Ishikawa (cell line): ENCODE measurements at regions not wholly inside any gene's neighbourhood (a gene's known extent, or its start where the extent isn't known, plus 50 kb on each side); places are given as distances from the start of the nearest gene placed in this dataset.

Experiments used
- CEBPB ChIP-seq: IDR thresholded peaks from 2 replicates; pipeline ENCODE4 v1.6.1; 2012
- CREB1 ChIP-seq: IDR thresholded peaks from 2 replicates; pipeline ENCODE4 v1.6.1; 2012; ENCODE audit warnings: low read depth
- EGR1 ChIP-seq: IDR thresholded peaks from 2 replicates; pipeline ENCODE4 v1.6.1; 2012
- EP300 ChIP-seq: IDR thresholded peaks from 2 replicates; pipeline ENCODE4 v1.6.1; 2012; ENCODE audit warnings: borderline replicate concordance
- FOXM1 ChIP-seq: IDR thresholded peaks from 2 replicates; pipeline ENCODE4 v1.6.1; 2012; ENCODE audit warnings: low read depth, borderline replicate concordance
- MAX ChIP-seq: IDR thresholded peaks from 2 replicates; pipeline ENCODE4 v1.6.1; 2012
- NFIC ChIP-seq: IDR thresholded peaks from 2 replicates; pipeline ENCODE4 v1.6.1; 2012
- RAD21 ChIP-seq: IDR thresholded peaks from 2 replicates; pipeline ENCODE4 v1.6.1; 2012; ENCODE audit warnings: low read depth
- REST ChIP-seq: IDR thresholded peaks from 2 replicates; pipeline ENCODE4 v1.6.1; 2012; ENCODE audit warnings: low read depth, mild to moderate bottlenecking
- TAF1 ChIP-seq: IDR thresholded peaks from 2 replicates; pipeline ENCODE4 v1.6.1; 2012; ENCODE audit warnings: low read depth, mild to moderate bottlenecking
- TCF12 ChIP-seq: IDR thresholded peaks from 2 replicates; pipeline ENCODE4 v1.6.1; 2012; ENCODE audit warnings: low read depth
- TEAD4 ChIP-seq: IDR thresholded peaks from 2 replicates; pipeline ENCODE4 v1.6.1; 2012
- USF1 ChIP-seq: IDR thresholded peaks from 2 replicates; pipeline ENCODE4 v1.6.1; 2012
- YY1 ChIP-seq: IDR thresholded peaks from 2 replicates; pipeline ENCODE4 v1.6.1; 2012; ENCODE audit warnings: low read depth
- ZBTB7A ChIP-seq: IDR thresholded peaks from 2 replicates; pipeline ENCODE4 v1.6.1; 2012; ENCODE audit warnings: low read depth

GRCh38 chr2:88868861-88869260 is 177.4 kb downstream of the RPIA start:
- no peak for TF ChIP-seq NFIC
- TF ChIP-seq RAD21: no peak
- no peak for TF ChIP-seq TEAD4
- no peak for TF ChIP-seq EP300
- TF ChIP-seq USF1: no peak
- TF ChIP-seq EGR1: no peak
- no peak for TF ChIP-seq TAF1
- no peak for TF ChIP-seq REST

- TF ChIP-seq YY1 (no peak), CREB1 (no peak), NFIC (no peak), RAD21 (no peak), REST (no peak), EGR1 (no peak), CEBPB (no peak), TAF1 (no peak), MAX (no peak), FOXM1 (no peak), EP300 (no peak), TCF12 (no peak), ZBTB7A (no peak), USF1 (no peak), TEAD4 (no peak)
Measured at GRCh38 chr2:88870267-88870839, 178.9 kb downstream of the RPIA start.

- TF ChIP-seq FOXM1: no peak
- TF ChIP-seq CREB1: no peak
Measured at GRCh38 chr2:88871336-88871735, 179.9 kb downstream of the RPIA start.

- TF ChIP-seq TEAD4 (no peak), CEBPB (no peak), ZBTB7A (no peak), FOXM1 (no peak), USF1 (no peak), RAD21 (no peak), CREB1 (no peak), MAX (no peak), YY1 (no peak), EP300 (no peak), REST (no peak), EGR1 (no peak)
Measured at GRCh38 chr2:88873620-88874019, 182.1 kb downstream of the RPIA start.
